ENCODE measurements at regions not wholly inside any gene's neighbourhood (a gene's known extent, or its start where the extent isn't known, plus 50 kb on each side); places are given as distances from the start of the nearest gene placed in this dataset.
A peak's percentile ranks its signal among the peaks of the same experiment; 100 is the strongest.

DNA sequence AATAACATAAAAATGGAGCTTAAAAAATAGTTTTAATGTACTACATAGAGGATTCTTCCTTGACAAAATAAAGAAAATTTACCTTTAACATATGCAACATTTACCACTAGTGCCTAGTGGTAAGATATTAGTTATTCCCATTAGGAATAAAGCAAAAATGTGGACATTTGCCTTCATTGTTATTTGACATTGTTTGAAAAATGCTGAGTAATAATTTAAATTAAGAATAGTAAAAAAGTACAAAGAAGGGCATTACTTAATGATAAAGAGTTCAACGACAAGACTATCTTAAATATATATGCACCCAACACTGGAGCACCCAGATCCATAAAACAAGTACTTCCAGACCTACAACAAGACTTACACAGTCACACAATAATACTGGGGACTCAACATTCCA, 125.7 kb downstream of the POLR2M start:
- Mint-ChIP-seq H3K4me3 (no peak overlapping the region), H3K9me3 (peaks cover 0 to 32% (median 8%) of the 10 kb centered on the region in 11 donors), H3K36me3 (peaks cover 0 to 5% (median 0%) of the 10 kb centered on the region in 5 donors), H3K4me1 (peaks cover 0 to 6% (median 0%) of the 10 kb centered on the region in 7 donors), H3K27ac (no peak overlapping the region), H3K27me3 (peaks cover 42 to 57% (median 48%) of the 10 kb centered on the region in 5 donors)
- Histone ChIP-seq H3K9me3 (ENCODE audit: control insufficient read depth in 2 of 3, low read length in 3 of 3) (no peaks in the 10 kb centered on the region), H3K4me3 (ENCODE audit: low read length) (no peak overlapping the region), H3K27me3 (ENCODE audit: control insufficient read depth in 2 of 2, insufficient read depth in 2 of 2, low read length in 2 of 2) (no peaks in the 10 kb centered on the region), H3K36me3 (ENCODE audit: control insufficient read depth in 2 of 3, insufficient read depth in 3 of 3, low read length in 3 of 3) (no peaks in the 10 kb centered on the region), H3K4me1 (ENCODE audit: control insufficient read depth in 2 of 2, insufficient read depth in 2 of 2, low read length in 2 of 2) (no peaks in the 10 kb centered on the region), H3K27ac (ENCODE audit: low read depth, low read length) (no peak overlapping the region)
- ATAC-seq (no peak), DNase-seq (no peak)
- ChIA-PET POLR2A (no interaction called here), CTCF (no interaction called here)
- intact Hi-C loops (cut with micrococcal nuclease), result no loop called here

DNA sequence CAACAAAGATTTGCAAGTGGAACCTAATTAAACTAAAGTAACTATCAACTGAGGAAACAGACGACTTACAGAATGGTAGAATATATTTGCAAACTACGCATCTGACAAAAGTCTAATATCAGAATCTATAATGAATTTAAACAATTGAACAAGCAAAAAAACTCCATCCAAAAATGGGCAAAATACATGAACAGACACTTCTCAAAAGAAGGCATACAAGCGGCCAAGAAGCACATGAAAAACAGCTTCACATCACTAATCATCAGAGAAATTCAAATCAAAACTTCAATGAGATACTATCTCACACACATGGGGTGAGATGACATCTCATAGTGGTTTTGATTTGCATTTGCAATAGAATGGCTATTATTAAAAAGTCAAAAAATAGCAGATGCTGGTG, 128.6 kb downstream of the POLR2M start:
- intact Hi-C loops (cut with micrococcal nuclease), result no loop called here
- no peaks in the 10 kb centered on the region for H3K36me3 ChIP-seq (ENCODE audit: control insufficient read depth in 2 of 3, insufficient read depth in 3 of 3, low read length in 3 of 3)
- POLR2A ChIA-PET, result no interaction called here
- H3K4me1 Mint-ChIP-seq, result no peaks in the 10 kb centered on the region
- H3K36me3 Mint-ChIP-seq, result peaks cover 0 to 5% (median 0%) of the 10 kb centered on the region in 5 donors
- no peak overlapping the region for H3K4me3 Mint-ChIP-seq
- DNase-seq (no peak), ATAC-seq (no peak)
- H3K4me3 ChIP-seq (ENCODE audit: low read length), result no peak overlapping the region
- no peaks in the 10 kb centered on the region for H3K27me3 ChIP-seq (ENCODE audit: control insufficient read depth in 2 of 2, insufficient read depth in 2 of 2, low read length in 2 of 2)
- peaks cover 26 to 49% (median 41%) of the 10 kb centered on the region in 5 donors for H3K27me3 Mint-ChIP-seq
- H3K9me3 Mint-ChIP-seq, result peaks cover 0 to 32% (median 8%) of the 10 kb centered on the region in 11 donors
- H3K27ac Mint-ChIP-seq, result no peak overlapping the region
- no peaks in the 10 kb centered on the region for H3K4me1 ChIP-seq (ENCODE audit: control insufficient read depth in 2 of 2, insufficient read depth in 2 of 2, low read length in 2 of 2)
- no peak overlapping the region for H3K27ac ChIP-seq (ENCODE audit: low read depth, low read length)
- no peaks in the 10 kb centered on the region for H3K9me3 ChIP-seq (ENCODE audit: control insufficient read depth in 2 of 3, low read length in 3 of 3)
- CTCF ChIA-PET, result no interaction called here

DNA sequence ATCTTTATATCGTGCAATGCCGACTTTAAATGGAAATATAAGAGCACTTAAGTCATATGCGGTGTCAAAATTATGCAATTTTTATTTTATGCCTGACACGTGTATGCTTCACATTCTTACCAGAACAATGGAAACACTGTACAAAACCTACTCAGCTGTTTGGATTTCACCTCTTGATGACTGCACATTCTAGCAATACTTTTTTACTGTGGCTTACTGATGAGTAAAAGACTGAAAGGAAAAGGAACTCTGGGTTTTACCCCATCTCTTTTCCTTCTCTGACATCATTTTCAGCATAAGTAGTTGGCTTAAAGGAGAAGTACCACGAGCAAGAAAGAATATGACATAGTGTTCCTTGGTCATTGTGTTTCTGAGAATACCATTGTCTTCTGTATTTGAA, 142.8 kb downstream of the POLR2M start:
- H3K27ac ChIP-seq (ENCODE audit: low read depth, low read length), result no peak overlapping the region
- no peaks in the 10 kb centered on the region for H3K4me1 ChIP-seq (ENCODE audit: control insufficient read depth in 2 of 2, insufficient read depth in 2 of 2, low read length in 2 of 2)
- Mint-ChIP-seq H3K27ac (no peak overlapping the region), H3K27me3 (peaks cover 15 to 44% (median 22%) of the 10 kb centered on the region in 5 donors), H3K36me3 (no peaks in the 10 kb centered on the region), H3K4me3 (no peak overlapping the region), H3K4me1 (no peaks in the 10 kb centered on the region), H3K9me3 (no peaks in the 10 kb centered on the region)
- no peaks in the 10 kb centered on the region for H3K36me3 ChIP-seq (ENCODE audit: control insufficient read depth in 2 of 3, insufficient read depth in 3 of 3, low read length in 3 of 3)
- CTCF ChIA-PET, result interaction anchor here (0.7 kb wide), 1 partner anchor 11 kb away, joined by 3 read pairs; no protein-coding TSS in a partner anchor
- intact Hi-C loops (cut with micrococcal nuclease), result no loop called here
- ATAC-seq (no peak), DNase-seq (no peak)
- no peak overlapping the region for H3K4me3 ChIP-seq (ENCODE audit: low read length)
- H3K27me3 ChIP-seq (ENCODE audit: control insufficient read depth in 2 of 2, insufficient read depth in 2 of 2, low read length in 2 of 2), result no peaks in the 10 kb centered on the region
- no peaks in the 10 kb centered on the region for H3K9me3 ChIP-seq (ENCODE audit: control insufficient read depth in 2 of 3, low read length in 3 of 3)
- POLR2A ChIA-PET, result no interaction called here

DNA sequence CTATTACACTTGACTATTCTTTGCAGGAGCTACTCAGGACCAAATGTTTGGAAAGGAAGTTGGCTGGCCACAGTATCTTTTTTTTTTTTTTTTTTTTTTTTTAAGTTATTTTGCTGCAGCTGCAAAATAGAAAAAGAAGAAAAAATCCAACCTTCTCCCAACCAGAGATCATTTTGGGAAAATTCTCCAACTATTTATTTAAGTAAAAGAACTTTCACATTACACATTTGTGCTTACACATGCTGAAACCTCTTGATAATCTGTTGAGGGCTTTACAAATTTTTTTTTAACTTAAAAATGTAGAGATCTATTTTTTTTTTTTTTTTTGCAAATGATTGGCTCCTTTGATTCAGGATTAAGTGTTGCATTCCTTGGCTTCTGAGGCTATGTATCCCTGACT, 148.0 kb downstream of the POLR2M start:
- H3K4me3 Mint-ChIP-seq, result no peak overlapping the region
- intact Hi-C loops (cut with micrococcal nuclease), result no loop called here
- H3K9me3 Mint-ChIP-seq, result no peaks in the 10 kb centered on the region
- ATAC-seq (no peak), DNase-seq (no peak)
- POLR2A ChIA-PET, result no interaction called here
- no peak overlapping the region for H3K27ac ChIP-seq (ENCODE audit: low read depth, low read length)
- no peaks in the 10 kb centered on the region for H3K36me3 ChIP-seq (ENCODE audit: control insufficient read depth in 2 of 3, insufficient read depth in 3 of 3, low read length in 3 of 3)
- peaks cover 5 to 48% (median 12%) of the 10 kb centered on the region in 5 donors for H3K27me3 Mint-ChIP-seq
- no peaks in the 10 kb centered on the region for H3K4me1 ChIP-seq (ENCODE audit: control insufficient read depth in 2 of 2, insufficient read depth in 2 of 2, low read length in 2 of 2)
- no peaks in the 10 kb centered on the region for H3K36me3 Mint-ChIP-seq
- no peak overlapping the region for H3K4me3 ChIP-seq (ENCODE audit: low read length)
- no peaks in the 10 kb centered on the region for H3K27me3 ChIP-seq (ENCODE audit: control insufficient read depth in 2 of 2, insufficient read depth in 2 of 2, low read length in 2 of 2)
- no peaks in the 10 kb centered on the region for H3K9me3 ChIP-seq (ENCODE audit: control insufficient read depth in 2 of 3, low read length in 3 of 3)
- CTCF ChIA-PET, result no interaction called here
- no peak overlapping the region for H3K27ac Mint-ChIP-seq
- peaks cover 0 to 9% (median 0%) of the 10 kb centered on the region in 7 donors for H3K4me1 Mint-ChIP-seq

DNA sequence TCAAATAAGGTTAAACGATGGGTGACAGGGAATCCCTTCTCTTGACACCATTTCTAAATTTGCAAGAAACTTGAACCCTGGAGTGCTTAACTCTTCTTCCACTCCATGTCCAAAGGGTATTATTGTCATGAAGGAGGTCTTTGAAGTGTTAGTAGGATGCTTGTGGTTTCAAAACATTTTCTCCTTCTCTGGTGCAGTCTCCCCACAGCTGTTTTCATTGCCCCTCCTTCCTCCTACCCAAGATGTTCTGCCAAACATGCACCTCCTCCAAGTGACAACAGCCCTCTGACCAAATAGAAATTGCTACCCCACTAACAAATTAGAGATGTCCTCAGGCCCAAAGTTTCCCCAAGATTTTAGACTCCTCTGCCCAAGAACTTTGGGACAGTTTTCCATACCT, 151.4 kb downstream of the POLR2M start:
- ATAC-seq (no peak), DNase-seq (no peak)
- ChIA-PET CTCF (no interaction called here), POLR2A (no interaction called here)
- no peaks in the 10 kb centered on the region for H3K9me3 ChIP-seq (ENCODE audit: control insufficient read depth in 2 of 3, low read length in 3 of 3)
- Mint-ChIP-seq H3K4me3 (no peak overlapping the region), H3K4me1 (peaks cover 0 to 9% (median 0%) of the 10 kb centered on the region in 7 donors), H3K27me3 (peaks cover 4 to 62% (median 9%) of the 10 kb centered on the region in 5 donors), H3K9me3 (no peaks in the 10 kb centered on the region), H3K27ac (no peak overlapping the region), H3K36me3 (no peaks in the 10 kb centered on the region)
- no peak overlapping the region for H3K27ac ChIP-seq (ENCODE audit: low read depth, low read length)
- no peaks in the 10 kb centered on the region for H3K4me1 ChIP-seq (ENCODE audit: control insufficient read depth in 2 of 2, insufficient read depth in 2 of 2, low read length in 2 of 2)
- intact Hi-C loops (cut with micrococcal nuclease), result no loop called here
- no peaks in the 10 kb centered on the region for H3K27me3 ChIP-seq (ENCODE audit: control insufficient read depth in 2 of 2, insufficient read depth in 2 of 2, low read length in 2 of 2)
- H3K36me3 ChIP-seq (ENCODE audit: control insufficient read depth in 2 of 3, insufficient read depth in 3 of 3, low read length in 3 of 3), result no peaks in the 10 kb centered on the region
- no peak overlapping the region for H3K4me3 ChIP-seq (ENCODE audit: low read length)

DNA sequence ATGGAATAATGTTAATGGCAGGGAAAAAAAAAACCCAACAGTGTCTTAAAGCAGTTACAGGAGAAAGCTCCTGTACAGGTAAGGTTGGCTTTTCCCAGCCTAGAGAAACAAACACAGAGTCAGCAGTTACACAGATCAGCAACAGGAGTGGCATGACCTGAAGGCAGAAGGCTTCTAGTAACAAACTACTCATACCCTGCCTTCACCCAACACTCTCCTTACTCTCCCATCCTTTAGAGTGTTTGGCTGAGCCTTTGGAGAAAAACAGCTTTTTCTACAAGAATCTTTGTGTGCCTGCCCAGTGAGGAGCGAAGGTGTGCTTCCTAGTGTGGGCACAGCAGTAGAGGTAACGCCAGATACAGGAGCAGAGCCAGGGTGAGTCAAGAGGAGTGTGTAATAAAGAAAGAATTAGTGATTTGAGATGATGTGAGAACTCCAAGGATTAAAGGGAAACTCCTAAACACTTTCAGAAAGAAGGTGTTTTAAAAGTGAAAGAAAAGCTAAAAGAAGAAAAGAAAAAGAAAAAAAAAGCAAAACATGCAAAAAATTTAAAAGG, 152.7 kb downstream of the POLR2M start:
- Mint-ChIP-seq H3K4me1 (peaks cover 0 to 9% (median 0%) of the 10 kb centered on the region in 7 donors), H3K36me3 (no peaks in the 10 kb centered on the region), H3K4me3 (no peak overlapping the region), H3K27ac (no peak overlapping the region), H3K27me3 (peaks cover 4 to 59% (median 9%) of the 10 kb centered on the region in 5 donors), H3K9me3 (no peaks in the 10 kb centered on the region)
- DNase-seq (no peak), ATAC-seq (no peak)
- no peak overlapping the region for H3K4me3 ChIP-seq (ENCODE audit: low read length)
- H3K27me3 ChIP-seq (ENCODE audit: control insufficient read depth in 2 of 2, insufficient read depth in 2 of 2, low read length in 2 of 2), result no peaks in the 10 kb centered on the region
- no peaks in the 10 kb centered on the region for H3K36me3 ChIP-seq (ENCODE audit: control insufficient read depth in 2 of 3, insufficient read depth in 3 of 3, low read length in 3 of 3)
- intact Hi-C loops (cut with micrococcal nuclease), result no loop called here
- H3K9me3 ChIP-seq (ENCODE audit: control insufficient read depth in 2 of 3, low read length in 3 of 3), result no peaks in the 10 kb centered on the region
- H3K4me1 ChIP-seq (ENCODE audit: control insufficient read depth in 2 of 2, insufficient read depth in 2 of 2, low read length in 2 of 2), result no peaks in the 10 kb centered on the region
- H3K27ac ChIP-seq (ENCODE audit: low read depth, low read length), result no peak overlapping the region
- CTCF ChIA-PET, result interaction anchor here (0.9 to 1.6 kb wide), 3 partner anchors 196 to 302 kb away, joined by 3 to 6 read pairs (median 4); no protein-coding TSS in a partner anchor
- POLR2A ChIA-PET, result no interaction called here

DNA sequence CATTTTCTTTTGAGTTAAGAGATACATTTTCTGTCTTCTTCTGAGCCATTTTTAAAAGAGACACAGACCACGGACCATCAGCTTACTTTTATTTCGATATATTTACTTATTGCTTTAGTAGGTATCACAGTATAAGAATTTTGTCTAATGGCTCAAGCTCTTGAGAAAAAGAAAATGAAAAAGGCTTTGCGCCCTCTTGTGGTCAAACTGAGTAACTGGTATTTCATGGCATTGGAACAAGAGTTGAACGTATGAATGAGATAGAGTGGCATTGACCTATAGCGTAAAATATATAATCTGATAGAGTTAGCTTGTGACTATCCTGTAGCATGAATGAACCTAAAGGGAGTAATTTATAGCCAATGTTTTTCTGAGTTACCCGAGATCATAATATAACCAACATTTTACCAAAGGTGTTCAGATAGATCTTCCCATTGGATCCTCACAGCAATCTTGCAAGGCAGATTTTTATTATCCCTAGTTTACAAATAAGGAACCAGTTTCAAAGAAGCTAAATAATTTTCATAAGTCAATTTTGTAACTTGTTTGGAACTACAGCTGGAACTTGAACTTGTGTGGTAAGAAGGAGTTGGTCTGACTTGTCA, 154.6 kb downstream of the POLR2M start:
- Histone ChIP-seq H3K36me3 (ENCODE audit: control insufficient read depth in 2 of 3, insufficient read depth in 3 of 3, low read length in 3 of 3) (no peaks in the 10 kb centered on the region), H3K27me3 (ENCODE audit: control insufficient read depth in 2 of 2, insufficient read depth in 2 of 2, low read length in 2 of 2) (no peaks in the 10 kb centered on the region), H3K4me1 (ENCODE audit: control insufficient read depth in 2 of 2, insufficient read depth in 2 of 2, low read length in 2 of 2) (no peaks in the 10 kb centered on the region), H3K27ac (ENCODE audit: low read depth, low read length) (no peak overlapping the region), H3K9me3 (ENCODE audit: control insufficient read depth in 2 of 3, low read length in 3 of 3) (no peaks in the 10 kb centered on the region), H3K4me3 (ENCODE audit: low read length) (no peak overlapping the region)
- Mint-ChIP-seq H3K27ac (no peak overlapping the region), H3K4me3 (no peak overlapping the region), H3K4me1 (peaks cover 0 to 9% (median 0%) of the 10 kb centered on the region in 7 donors), H3K36me3 (no peaks in the 10 kb centered on the region), H3K27me3 (peaks cover 8 to 68% (median 12%) of the 10 kb centered on the region in 5 donors), H3K9me3 (no peaks in the 10 kb centered on the region)
- intact Hi-C loops (cut with micrococcal nuclease), result loop anchor here (1.0 to 5.0 kb wide), 9 partner anchors 109 to 519 kb away; no protein-coding TSS in a partner anchor
- ATAC-seq (peak; percentile 47), DNase-seq (peak in 7 of 9 donors; percentile 16 to 67 (median 53))
- CTCF ChIA-PET, result interaction anchor here (0.6 to 1.7 kb wide), 24 partner anchors 9 to 304 kb away, joined by 3 to 27 read pairs (median 4); partner anchors contain the start of gene POLR2M
- POLR2A ChIA-PET, result interaction anchor here (0.9 kb wide), 1 partner anchor 275 kb away, joined by 3 read pairs; no protein-coding TSS in a partner anchor

Data from naive thymus-derived CD4-positive, alpha-beta T cell (primary cell).